T47D (cell line): ENCODE measurements at regions not wholly inside any gene's neighbourhood (a gene's known extent, or its start where the extent isn't known, plus 50 kb on each side); places are given as distances from the start of the nearest gene placed in this dataset.

Experiments
- DNase-seq, 2 experiments: peaks; one replicate each; pipeline versions ENCODE4 v3.0.0 to v3.0.0-alpha.2; 2011 to 2012; ENCODE audit warnings: low read depth in 1 of 2, low spot score in 1 of 2
- JUND ChIP-seq: IDR thresholded peaks from 2 replicates; pipeline ENCODE4 v1.6.1; 2012; ENCODE audit warnings: low read depth
- in situ Hi-C: cut with HindIII; loops from 2 replicates; pipeline ENCODE4 v1.10.0; 2016; ENCODE audit warnings: low sequenced_read_pairs, low pct_unique_long_range_greater_than_20kb

DNA sequence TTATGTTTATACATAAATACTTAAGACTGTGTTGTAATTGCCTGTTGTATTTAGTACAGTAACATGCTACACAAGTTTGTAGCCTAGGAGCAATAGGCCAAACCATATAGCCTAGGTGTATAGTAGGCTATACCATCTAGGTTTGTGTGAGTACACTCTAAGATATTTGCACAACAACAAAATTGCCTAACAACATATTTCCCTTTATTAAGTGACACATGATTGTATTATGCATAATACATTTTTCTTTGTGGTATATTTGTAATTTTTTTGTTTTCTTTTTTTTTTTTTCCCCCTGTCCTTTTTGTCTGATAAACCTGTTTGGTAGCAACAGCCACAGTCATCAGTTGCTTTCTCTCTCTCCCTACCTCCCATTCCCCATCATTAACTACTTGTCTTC, 945.6 kb downstream of the ZPLD1 start:
- no peak for TF ChIP-seq JUND
- no peak for DNase-seq
- in situ Hi-C loops, result no loop called here

DNA sequence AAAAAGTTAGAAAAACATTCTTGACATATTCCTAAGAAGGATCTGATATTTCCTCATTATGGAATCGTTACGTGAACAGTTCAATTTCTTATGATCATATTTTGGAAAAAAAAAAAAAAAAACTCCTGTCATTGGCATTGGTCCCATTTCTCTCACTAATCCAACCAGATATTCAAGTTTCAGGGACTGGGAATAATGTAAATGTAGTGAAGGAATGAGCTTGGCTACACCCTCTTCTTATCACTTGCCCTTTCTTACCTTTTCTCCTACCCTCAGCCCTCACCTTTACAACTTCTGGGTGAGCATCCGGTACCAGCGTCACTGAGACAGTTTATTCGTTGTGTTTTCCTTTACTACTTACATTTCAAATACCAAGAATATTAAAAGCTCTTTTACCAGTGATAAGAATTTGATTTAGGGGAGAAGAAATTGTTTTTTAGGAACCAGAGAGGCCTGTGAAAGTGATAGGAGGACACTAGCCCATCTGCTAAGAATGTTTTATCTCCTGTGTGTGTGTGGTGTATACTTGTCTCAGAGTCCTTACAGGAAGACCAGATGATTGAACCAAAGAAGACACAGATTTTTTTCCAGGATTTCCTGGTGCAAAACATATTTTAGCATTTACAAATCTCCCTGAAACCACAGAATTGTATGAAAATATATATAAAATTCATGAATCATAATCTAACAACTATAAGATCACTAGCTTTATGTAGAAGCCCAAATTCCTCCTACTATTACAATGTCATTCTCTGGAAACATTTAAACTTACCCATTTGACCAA, 946.7 kb downstream of the ZPLD1 start:
- in situ Hi-C loops, result no loop called here

DNA sequence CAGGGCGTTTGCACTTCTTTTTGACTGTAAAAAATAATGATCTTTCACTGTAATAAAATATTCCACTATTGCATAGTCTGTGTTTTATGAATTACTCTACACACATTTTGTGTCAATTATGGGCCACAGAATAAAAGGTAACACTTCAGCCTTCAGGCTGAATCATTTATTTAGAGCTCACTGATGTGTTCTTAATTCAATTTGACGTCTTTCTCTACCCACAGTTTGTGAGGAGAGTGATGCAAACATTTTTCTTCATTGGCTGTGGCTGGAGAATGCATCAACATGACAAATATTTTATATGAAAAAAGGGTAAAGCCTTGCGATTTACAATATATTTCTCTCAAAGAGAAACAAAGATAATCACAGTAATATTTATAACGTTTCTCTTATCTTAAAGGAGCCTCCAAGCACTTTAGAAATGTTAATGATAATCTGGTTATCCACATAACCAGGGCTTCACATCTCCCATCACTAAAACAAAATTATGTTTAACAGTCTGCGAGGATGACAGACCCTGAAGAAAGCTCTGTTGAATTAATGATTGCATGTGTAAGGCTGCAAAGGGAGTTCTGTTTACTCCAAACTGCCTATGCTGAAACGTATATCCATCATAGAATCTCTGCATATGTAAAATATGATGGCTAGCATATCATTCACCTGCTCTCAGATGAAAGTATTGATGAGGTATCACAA, 951.3 kb downstream of the ZPLD1 start:
- TF ChIP-seq JUND, result no peak
- DNase-seq, result no peak
- in situ Hi-C loops, result no loop called here

More for the DNA sequence above, 946.7 kb downstream of the ZPLD1 start:
- no peak for DNase-seq
- TF ChIP-seq JUND, result no peak

DNA sequence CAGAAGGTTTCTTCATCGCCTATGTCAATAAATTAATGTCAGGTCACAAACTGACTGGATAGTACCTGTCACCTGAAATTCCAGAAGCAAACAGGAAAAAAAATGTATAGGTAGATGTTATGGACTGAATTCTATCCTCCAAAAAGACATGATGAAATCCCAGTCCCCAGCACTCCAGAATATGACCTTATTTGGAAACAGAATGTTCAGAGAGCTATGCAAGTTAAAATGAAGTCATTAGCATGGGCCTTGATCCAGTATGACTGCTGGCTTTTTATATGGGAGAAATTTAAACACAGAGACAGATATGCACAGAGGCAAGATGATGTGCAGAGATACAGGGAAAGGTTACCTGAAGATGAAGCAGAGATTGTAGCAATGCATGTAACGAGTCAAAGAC, 953.4 kb downstream of the ZPLD1 start:
- in situ Hi-C loops, result no loop called here
- peak in 1 of 2 experiments; percentile 16 for DNase-seq
- no peak for TF ChIP-seq JUND

DNA sequence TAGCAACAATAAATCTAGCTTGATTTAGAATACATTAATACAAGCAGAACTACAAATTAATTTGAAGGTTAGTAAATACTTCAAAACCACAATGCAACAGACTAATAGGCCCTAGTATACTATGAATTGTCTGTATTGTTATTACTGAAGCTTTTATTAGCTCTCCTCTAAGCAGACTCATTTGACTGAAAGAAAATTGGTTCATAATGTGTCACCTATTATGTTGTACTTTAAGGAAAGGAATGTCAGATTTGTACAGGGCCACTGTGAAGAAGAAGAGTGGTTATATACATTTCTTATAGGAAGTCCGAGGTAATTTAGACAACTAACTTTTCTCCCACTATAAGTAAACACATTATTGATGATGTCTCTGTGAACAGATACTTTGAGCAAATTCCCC, 954.5 kb downstream of the ZPLD1 start:
- no peak for TF ChIP-seq JUND
- in situ Hi-C loops, result no loop called here
- no peak for DNase-seq

DNA sequence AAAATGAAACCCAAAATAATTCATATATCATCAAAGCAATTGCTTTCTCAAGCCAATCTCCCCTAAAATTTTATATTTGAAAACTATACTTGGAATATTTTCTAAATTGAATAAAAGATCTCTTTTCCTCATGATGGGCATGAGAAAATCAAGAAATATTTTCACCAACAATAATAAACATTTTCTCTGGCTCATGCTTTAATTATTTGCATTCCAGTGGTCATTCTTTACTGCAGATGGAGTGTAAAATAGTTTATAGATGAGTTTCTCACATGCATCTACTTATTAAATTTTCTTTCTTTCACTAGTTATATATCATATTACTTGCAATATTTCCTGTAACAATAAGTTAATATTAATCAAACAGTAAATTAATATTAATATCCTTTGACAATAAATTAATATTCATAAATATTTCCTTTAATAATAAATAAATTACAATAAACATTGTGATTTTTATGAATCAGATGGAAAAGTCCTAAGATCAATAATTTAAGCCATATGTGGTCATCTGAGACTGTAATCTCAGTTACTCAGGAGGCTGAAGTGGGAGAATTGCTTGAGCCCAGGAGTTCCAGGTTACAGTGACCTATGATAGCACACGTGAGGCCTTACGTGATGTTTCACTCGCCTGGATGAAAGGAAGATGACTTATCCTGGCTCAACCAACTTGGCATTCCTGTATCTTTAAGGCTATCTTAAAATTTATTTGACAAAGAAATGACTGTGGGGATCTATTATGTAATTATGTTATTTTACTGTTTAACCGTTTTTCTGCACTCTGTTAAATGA, 958.8 kb downstream of the ZPLD1 start:
- TF ChIP-seq JUND, result no peak
- in situ Hi-C loops, result no loop called here
- peak in 1 of 2 experiments; percentile 20 for DNase-seq

DNA sequence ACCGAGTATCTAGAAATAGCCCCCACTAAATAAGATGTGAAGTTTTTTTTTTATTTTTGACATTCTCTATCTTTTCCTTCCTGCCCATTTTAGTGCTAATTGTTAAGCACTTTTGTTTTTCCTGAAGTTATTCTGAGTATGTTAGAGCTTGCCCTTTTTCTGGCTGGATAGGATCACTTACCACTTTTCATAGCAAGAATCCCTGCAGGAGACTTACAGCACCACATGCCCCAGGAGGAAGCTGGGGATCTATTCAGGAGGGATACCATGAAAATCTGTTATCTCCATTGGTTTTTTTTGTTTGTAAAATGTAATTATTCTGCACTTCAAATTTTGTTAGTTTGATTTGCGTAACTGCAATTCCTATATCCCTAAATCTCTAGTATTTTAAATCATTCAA, 968.4 kb downstream of the ZPLD1 start:
- DNase-seq, result no peak
- in situ Hi-C loops, result no loop called here
- TF ChIP-seq JUND, result no peak

DNA sequence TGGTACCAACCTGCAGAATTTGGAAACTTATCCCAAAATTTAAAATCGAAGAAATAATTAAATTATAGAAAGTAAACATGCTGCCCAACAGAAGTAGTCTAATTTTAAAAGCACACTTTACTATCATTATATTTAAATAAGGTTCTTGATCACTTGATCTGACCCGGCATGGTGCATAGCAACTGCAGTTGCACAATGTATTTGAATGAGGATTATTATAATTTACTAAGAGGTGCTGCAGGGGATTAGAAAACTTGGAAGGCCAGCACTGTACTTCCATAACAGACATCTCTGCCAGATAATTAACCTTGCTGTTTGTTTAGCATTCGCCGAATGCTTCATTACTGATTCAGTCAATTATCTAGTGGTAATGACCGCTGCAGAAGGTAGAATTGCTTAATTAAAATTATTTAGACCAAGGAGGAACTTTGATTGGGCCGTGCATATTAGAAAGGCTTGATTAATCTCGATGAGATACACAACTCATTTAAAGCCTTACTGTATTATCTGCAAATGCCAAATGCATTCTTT, 971.6 kb downstream of the ZPLD1 start:
- in situ Hi-C loops, result no loop called here
- DNase-seq, result peak in 1 of 2 experiments; percentile 68
- TF ChIP-seq JUND, result no peak; the same call in 1 of the 2 replicates

DNA sequence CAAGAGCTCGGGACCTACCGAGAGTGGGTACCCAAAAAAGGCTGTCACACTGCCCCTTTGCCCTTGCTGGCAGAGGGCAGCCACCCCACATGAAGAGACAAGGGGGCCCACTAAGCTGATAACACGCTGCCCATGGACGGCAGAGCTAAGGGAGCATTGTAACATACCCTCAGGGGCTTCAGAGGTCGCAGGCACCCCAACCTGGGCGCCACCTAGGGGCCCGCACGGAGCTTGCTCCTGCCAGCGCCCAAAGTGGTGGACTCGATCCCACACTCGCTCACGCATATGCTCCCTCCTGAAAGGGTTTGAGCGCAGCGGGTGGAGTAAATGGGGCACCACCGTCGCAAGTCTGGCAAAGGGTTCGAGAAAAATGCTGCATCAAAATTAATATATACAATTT, 975.4 kb downstream of the ZPLD1 start:
- TF ChIP-seq JUND, result no peak
- in situ Hi-C loops, result no loop called here
- DNase-seq, result no peak

DNA sequence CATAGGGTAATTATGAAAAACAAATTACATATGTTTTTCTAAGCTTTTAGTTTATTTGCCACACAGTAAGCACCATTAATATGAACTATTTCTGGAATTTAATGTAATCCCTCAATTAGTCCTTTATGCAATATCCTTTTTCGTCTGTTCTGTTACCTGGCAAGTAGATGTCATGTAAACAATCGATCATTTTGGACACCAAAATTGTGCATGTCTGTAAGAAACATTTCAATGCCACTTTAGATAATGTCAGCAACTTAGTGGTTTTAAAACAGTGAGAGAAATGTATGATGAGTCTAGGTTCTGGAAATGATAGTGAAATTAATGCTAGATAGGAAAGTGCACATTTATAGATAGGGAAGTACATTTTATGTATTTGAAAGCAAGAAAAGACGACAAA, 986.6 kb downstream of the ZPLD1 start:
- DNase-seq, result no peak
- in situ Hi-C loops, result no loop called here
- no peak for TF ChIP-seq JUND

DNA sequence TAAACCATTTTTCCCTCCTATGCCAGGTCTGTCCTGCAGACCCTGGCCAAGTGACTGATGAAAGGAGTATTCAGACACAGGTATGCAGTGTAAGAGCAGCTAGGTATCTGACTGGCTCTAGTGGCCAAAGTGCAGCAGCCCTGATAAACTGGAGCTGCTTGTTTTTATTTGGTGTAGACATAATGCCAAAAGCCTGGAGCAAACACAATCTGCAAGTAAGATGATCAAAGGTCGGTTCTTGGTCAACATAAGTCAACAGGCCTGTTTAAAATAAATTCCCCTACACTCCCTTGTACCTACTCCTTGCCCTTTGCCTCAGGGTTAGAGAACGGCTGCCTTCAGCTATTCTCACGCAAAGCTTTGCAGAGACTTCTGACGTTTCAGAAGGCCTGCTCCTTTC, 1003.1 kb downstream of the ZPLD1 start:
- in situ Hi-C loops, result no loop called here
- no peak for DNase-seq
- TF ChIP-seq JUND, result no peak

DNA sequence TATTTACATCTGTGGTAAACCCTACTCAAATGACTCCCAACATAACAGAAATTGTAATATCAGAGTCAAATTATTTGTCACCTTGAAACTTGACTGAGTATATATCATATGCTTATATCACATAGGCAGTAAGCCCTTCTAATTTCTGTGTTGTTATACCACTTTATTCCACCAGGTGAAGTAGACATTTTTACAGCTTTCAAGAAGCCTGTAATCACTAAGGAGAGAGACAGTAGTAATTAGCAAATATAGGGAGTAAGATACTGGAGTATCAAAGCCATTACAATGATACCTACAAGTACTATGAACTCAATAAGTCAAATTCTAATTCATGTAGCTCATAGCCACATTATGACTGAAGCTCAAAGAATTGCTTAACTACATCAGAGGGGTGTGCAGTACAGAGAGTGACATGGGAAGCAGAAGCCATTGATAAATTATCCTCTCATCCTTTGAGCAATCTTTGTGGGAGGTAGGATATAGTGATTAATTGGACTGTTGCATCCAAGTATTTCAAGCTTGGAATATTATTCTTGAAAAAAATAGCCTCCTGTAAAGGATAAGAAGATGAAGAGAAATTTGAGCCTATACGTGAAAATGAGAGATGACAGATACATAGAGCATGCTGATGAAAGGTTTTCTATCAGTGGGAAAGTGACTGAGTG, 1005.9 kb downstream of the ZPLD1 start:
- TF ChIP-seq JUND, result no peak

More for the DNA sequence above, 1005.9 kb downstream of the ZPLD1 start:
- in situ Hi-C loops, result no loop called here
- DNase-seq, result peak in 1 of 2 experiments; percentile 38
